ENCODE measurements at regions not wholly inside any gene's neighbourhood (a gene's known extent, or its start where the extent isn't known, plus 50 kb on each side); places are given as distances from the start of the nearest gene placed in this dataset.

DNA sequence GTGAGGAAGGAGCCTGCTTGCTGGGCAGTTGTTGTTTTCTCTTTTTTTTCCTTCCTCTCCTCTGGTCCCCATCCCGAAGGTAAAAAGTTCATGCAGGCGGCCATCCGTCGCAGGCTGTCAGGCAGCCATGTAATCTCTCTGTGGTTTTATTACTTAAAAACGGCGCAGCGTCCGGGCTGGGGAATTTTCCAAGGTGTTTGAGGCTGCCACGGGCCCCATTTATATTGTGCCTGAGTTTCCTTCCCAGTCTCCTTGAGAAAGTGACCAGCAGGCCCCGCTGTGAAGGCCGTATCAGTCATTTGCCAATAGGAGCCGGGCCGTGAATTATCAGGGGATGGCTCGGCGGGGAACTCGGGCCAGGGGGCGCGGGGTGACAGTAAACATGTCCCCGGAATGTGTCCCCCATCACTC is 289.7 kb downstream of the PBX3 start (continued):
- TF ChIP-seq, protein P1, sequence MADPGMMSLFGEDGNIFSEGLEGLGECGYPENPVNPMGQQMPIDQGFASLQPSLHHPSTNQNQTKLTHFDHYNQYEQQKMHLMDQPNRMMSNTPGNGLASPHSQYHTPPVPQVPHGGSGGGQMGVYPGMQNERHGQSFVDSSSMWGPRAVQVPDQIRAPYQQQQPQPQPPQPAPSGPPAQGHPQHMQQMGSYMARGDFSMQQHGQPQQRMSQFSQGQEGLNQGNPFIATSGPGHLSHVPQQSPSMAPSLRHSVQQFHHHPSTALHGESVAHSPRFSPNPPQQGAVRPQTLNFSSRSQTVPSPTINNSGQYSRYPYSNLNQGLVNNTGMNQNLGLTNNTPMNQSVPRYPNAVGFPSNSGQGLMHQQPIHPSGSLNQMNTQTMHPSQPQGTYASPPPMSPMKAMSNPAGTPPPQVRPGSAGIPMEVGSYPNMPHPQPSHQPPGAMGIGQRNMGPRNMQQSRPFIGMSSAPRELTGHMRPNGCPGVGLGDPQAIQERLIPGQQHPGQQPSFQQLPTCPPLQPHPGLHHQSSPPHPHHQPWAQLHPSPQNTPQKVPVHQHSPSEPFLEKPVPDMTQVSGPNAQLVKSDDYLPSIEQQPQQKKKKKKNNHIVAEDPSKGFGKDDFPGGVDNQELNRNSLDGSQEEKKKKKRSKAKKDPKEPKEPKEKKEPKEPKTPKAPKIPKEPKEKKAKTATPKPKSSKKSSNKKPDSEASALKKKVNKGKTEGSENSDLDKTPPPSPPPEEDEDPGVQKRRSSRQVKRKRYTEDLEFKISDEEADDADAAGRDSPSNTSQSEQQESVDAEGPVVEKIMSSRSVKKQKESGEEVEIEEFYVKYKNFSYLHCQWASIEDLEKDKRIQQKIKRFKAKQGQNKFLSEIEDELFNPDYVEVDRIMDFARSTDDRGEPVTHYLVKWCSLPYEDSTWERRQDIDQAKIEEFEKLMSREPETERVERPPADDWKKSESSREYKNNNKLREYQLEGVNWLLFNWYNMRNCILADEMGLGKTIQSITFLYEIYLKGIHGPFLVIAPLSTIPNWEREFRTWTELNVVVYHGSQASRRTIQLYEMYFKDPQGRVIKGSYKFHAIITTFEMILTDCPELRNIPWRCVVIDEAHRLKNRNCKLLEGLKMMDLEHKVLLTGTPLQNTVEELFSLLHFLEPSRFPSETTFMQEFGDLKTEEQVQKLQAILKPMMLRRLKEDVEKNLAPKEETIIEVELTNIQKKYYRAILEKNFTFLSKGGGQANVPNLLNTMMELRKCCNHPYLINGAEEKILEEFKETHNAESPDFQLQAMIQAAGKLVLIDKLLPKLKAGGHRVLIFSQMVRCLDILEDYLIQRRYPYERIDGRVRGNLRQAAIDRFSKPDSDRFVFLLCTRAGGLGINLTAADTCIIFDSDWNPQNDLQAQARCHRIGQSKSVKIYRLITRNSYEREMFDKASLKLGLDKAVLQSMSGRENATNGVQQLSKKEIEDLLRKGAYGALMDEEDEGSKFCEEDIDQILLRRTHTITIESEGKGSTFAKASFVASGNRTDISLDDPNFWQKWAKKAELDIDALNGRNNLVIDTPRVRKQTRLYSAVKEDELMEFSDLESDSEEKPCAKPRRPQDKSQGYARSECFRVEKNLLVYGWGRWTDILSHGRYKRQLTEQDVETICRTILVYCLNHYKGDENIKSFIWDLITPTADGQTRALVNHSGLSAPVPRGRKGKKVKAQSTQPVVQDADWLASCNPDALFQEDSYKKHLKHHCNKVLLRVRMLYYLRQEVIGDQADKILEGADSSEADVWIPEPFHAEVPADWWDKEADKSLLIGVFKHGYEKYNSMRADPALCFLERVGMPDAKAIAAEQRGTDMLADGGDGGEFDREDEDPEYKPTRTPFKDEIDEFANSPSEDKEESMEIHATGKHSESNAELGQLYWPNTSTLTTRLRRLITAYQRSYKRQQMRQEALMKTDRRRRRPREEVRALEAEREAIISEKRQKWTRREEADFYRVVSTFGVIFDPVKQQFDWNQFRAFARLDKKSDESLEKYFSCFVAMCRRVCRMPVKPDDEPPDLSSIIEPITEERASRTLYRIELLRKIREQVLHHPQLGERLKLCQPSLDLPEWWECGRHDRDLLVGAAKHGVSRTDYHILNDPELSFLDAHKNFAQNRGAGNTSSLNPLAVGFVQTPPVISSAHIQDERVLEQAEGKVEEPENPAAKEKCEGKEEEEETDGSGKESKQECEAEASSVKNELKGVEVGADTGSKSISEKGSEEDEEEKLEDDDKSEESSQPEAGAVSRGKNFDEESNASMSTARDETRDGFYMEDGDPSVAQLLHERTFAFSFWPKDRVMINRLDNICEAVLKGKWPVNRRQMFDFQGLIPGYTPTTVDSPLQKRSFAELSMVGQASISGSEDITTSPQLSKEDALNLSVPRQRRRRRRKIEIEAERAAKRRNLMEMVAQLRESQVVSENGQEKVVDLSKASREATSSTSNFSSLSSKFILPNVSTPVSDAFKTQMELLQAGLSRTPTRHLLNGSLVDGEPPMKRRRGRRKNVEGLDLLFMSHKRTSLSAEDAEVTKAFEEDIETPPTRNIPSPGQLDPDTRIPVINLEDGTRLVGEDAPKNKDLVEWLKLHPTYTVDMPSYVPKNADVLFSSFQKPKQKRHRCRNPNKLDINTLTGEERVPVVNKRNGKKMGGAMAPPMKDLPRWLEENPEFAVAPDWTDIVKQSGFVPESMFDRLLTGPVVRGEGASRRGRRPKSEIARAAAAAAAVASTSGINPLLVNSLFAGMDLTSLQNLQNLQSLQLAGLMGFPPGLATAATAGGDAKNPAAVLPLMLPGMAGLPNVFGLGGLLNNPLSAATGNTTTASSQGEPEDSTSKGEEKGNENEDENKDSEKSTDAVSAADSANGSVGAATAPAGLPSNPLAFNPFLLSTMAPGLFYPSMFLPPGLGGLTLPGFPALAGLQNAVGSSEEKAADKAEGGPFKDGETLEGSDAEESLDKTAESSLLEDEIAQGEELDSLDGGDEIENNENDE (IDR thresholded peaks at IDR 0.05; ENCODE audit: insufficient replicate concordance, low read length): no peak
- no peak for TF ChIP-seq SUZ12 (IDR thresholded peaks at IDR 0.05; ENCODE audit: low read length)
- no peak for TF ChIP-seq TCF12 (IDR thresholded peaks at IDR 0.05; ENCODE audit: low read depth, low read length)
